ENCODE measurements at regions not wholly inside any gene's neighbourhood (a gene's known extent, or its start where the extent isn't known, plus 50 kb on each side); places are given as distances from the start of the nearest gene placed in this dataset.
"Not testable (repeated sequence)": the region's sequence is repeated elsewhere in the genome, so short reads cannot be mapped to it uniquely, and the experiment has no call there.

DNA sequence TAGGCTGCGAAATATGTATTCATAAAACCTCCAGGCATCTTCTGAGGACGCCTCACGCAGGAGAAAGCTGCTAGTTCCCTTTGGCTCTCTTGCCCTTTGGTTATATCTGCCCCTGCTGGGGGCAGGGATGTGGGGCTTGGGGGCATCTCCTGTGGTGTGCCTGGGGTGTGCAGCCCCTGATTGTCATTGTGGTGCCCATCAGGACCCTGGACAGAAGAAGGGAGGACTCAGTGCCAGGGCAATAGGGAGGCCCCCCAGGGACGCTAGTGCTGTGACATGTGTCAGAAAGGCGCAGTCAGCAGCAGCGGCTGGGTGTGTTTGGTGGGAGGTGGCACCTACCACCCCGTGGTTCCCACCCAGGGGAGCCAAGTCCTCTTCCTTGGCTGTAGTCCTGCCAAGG lies 102.5 kb upstream of the PZP start:
- DNase-seq (ENCODE audit: low read depth in 2 of 2) = not testable (repeated sequence)

DNA sequence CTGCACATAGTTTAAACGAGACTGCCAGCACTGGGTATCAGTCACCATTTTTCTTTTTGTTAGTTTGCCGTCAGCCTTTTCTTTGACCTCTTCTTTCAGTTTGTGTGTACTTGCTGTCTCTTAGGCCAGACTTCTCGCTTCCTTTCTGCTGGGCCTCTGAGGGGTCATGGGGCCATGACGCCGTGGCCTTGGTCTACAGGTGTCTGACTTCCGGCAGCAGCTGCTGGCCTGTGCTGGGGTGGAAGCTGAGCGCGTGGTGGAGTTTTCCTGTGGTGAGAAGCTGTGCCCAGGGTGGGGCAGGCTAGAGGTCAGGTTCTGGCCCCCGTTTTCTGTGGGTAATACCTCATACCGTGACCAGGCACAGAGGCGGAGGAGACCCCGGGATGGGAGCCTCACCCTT lies 101.6 kb upstream of the PZP start:
- not testable (repeated sequence) for DNase-seq (ENCODE audit: low read depth in 2 of 2)

DNA sequence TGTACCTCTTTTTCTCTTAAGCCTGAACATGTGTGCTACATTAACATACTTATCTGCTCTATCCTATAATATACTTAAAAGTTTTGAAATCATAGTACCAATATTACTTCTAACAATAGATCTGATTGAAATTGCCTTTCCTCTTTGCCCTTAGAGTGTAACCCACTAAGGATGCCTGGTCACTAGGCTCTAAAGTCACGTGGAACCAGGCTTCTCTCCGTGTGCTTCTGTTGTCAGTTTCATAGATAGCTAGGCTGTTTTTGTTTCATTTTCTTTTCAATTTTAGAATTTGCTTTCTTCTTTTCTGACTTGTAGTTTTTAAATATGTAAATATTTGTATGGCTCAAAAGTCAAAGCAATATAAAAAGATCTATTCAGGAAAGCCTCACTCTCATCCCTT lies 100.5 kb upstream of the PZP start:
- not testable (repeated sequence) for DNase-seq (ENCODE audit: low read depth in 2 of 2)

DNA sequence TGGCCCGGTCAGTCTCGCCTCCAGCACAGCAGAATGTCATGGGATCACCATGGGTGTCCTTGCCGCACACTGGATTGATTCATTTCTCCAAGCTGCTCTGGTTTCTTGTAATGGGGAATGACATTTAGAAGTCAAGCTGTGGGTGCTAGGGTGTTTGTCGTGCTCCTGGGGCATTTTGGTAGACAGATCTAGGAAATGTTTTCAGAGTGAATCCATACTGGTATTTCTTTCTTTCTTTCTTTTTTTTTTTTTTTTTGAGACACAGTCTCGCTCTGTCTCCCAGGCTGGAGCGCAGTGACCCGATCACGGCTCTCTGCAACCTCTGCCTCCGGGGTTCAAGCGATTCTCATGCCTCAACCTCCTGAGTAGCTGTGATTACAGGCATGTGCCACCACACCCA lies 100.0 kb upstream of the PZP start:
- DNase-seq (ENCODE audit: low read depth in 2 of 2) = not testable (repeated sequence)

DNA sequence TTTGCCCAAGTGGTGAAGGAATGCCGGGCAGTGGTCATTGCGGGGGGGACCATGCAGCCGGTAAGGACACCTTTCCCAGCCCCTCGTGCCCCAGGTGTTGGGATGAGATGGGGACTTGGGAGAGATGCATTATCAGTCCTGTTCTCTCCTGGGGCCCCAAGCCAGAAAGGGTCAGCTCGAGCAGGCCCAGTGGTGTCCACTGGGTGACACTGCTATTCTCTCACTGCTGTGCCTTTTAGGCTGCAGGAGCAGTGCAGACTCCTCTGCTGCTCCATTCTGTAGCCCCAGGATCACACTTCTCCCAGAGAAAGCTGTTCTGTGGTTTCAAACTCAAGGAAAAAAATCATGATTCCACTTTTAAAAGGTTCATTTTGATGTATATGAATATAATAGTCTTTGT lies 99.1 kb upstream of the PZP start:
- not testable (repeated sequence) for DNase-seq (ENCODE audit: low read depth in 2 of 2)

DNA sequence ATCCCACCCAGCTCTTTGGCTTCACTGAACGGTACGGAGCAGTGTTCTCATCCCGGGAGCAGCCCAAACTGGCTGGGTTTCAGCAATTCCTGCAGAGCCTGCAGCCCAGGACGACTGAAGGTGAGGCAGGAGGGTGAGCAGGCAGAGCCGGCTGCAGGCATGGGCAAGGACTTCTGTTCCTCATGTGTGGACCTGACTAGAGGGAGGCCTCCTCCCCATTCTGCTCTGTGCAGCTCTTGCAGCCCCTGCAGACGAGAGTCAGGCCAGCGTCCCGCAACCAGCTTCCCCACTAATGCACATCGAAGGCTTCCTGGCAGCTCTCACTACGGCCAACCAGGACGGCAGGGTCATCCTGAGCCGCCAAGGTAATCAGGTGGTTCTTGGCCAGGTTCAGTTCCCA lies 97.8 kb upstream of the PZP start:
- not testable (repeated sequence) for DNase-seq (ENCODE audit: low read depth in 2 of 2)

DNA sequence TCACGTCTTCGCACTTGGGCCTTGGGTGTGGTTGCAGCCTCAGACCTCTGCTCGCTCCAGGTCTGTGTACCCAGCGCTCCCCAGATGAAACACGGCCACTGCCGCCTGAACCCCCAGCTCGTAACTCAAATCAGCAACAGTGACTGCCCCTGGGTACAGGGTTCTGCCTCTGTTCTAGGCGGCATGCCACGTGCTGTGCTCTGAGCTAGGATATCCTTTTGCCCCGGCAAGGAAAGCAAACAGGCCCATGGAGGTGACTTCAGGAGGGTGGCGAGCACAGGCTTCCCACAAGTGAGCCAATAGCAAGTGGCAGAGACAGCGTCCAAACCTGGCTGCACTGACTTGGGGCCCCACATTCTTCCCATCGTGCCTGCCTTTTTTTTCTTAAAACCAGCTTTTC lies 96.3 kb upstream of the PZP start:
- DNase-seq (ENCODE audit: low read depth in 2 of 2) = not testable (repeated sequence)

DNA sequence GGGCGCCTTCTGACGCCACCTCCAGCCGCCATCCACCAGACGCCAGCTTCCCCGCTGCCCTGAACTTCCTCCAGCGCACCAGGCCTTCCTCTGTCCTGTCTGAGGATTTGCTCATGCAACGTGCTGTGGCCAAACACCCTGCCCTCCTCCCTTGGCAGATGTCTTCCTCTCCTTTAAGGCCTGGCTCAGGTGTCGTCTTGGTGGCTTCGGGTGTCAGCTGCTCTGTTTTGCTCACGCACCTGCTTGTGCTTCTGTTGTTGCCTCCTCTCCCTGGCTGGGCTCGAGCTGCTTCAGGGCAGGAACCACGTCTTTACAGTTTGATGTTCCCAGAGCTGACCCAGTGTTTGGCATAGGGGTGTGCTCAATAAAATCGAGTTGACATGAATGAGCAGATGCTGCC lies 87.7 kb upstream of the PZP start:
- DNase-seq (ENCODE audit: low read depth in 2 of 2) = not testable (repeated sequence)

DNA sequence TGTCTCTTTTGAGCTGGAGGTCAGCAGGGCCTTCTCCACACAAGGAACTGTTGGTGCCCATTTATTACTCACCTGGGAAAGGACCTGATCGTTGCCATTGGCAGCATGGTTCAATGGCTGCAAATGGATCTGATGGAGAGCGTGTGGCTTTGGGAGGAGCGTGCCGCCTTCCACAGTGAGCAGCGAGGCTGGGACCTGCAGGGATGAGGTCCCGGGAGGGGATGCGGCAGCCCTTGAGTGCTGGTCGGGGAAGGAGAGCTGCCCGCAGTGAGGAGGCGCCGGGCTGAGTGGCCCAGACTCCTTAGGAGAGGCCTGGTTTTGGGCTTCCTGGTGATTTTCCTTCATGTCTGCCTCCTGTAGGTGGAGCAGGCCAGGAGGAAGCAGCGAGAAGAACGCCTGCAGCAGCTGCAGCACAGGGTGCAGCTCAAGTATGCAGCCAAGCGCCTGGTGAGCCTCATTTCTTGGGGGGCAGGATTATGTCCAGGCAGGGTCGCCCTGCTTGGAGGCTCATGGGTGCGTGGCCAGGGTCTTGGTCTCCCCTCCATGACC lies 86.0 kb upstream of the PZP start:
- DNase-seq (ENCODE audit: low read depth in 2 of 2) = not testable (repeated sequence)

DNA sequence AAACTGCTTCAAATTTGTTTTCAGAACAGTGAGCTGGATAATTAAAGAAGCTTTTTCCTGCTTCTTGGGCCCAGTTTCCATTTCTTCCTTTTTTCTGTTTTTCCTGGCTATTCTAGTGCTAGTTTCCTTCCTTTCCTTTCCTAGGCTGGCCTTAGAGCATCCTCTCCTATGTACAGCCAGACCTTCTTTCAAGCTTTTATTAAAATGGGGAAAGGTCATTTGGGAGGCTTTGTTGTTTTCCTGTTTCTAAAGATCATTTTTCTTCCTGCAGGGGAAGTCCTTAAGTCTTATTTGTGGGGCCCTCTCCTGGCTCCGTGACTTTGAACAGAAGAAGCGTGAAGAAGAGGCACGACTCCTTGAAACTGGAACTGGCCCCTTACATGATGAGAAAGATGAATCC lies 85.2 kb upstream of the PZP start:
- not testable (repeated sequence) for DNase-seq (ENCODE audit: low read depth in 2 of 2)

DNA sequence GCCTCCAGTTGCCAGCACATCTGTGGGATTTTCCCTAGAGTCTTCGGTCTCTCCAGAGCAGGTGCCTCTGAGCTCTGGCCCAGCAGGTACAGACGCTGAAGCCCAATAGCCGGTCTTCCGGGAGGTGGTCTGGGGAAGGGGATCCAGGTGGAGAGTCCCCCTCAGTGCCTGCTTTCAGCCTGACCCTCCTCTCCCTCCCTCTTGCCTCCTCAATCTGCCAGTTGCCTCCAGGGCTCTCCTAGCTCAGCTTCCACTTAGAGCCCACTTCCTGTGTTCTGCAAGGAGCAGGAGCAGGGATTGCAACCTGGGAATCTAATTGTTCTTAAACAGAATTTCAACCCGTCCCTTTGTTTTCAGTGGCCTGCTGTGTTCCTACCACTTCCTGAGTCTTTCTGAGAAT lies 81.8 kb upstream of the PZP start:
- not testable (repeated sequence) for DNase-seq (ENCODE audit: low read depth in 2 of 2)

DNA sequence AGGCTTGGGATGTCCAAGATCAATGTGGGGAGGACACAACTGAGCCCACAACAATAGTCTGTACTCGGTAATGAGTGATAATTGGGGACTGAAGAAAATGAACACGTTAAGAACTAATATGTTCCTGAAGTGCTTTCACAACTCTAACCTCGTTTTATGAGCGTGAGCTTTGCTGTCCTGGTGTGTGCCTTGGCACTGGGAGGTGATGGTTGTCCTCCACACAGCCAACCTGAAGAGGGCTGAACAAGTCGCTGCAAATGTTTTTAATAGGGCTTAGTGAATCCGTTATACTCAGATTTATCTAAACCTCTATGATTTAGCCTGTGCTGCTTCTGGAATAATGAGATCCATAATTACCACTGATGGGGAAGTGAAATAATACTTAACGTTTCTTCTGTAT lies 76.5 kb upstream of the PZP start:
- not testable (repeated sequence) for DNase-seq (ENCODE audit: low read depth in 2 of 2)

DNA sequence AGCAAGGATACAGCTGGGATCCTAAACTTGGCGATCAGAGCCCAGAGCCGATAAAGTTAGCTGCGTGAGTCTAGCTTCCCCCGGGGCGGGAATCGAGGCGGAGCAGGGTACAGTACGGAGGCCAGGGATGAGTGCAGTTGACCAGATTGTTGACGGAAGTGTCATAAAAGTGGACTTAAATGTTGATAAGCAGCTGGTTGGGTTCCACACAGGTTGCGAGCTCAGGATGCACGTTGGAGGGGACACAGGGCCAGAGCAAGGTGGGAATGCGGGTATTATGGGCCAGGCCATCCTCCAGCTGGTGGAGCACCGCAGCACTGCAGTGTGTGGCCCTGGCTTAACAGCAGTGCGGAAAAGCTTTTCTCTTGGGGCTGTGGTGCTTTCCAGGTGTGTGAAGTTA lies 76.0 kb upstream of the PZP start:
- not testable (repeated sequence) for DNase-seq (ENCODE audit: low read depth in 2 of 2)

DNA sequence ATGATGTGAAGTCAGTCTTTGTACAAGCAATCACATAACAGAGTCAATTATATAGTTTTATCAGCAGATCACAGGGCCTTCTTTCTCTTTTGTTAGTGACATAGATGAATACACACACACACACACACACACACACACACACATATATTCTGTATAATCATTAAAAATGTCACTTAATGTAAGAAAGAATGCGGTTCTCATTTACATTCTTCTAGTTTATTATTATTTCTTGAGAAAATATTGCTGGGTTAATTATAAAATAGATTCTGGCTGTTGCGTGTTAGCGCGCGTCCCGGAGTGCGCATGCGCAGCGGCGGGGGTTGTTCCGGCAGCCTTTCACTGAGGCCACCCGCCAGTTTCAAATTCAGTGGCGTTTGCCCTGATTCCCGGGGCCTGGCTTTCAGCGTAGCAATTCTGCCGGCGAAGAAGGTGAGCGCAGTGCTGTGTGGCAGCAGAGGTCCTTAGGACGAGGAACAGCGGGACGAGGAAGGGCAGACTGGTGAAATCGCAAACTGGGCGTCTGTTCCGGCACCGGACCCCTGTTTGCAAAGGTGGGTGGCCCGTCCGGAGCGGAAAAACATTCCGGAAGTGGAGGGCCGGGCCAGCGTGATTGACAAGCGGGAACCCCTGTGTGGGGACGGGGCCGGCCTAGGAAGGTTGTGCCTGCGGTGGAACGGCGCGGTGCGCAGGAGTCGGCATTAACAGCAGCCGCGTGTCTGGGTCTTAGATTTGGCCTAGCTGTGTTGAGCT lies 75.3 kb upstream of the PZP start:
- peak; percentile 57 to 65 for DNase-seq (ENCODE audit: low read depth in 2 of 2)

DNA sequence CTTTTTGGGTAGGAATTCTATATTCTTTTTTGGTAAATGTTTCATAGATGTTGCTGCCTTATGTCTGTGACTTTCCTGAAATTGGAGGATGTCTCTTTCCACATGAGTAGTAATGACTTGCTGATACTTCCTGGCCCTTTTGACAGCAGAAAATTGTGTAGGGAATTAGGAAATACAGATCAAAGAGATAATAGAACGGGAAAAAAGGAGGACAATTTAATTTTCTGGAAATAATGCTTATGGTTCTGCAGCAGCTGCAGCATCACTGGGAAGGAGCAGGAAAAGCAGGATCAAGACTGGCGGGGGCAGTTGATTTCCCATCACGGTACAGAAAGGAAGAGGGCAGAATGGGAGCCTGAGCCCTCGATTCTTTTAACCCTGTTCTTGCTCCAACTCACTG lies 68.8 kb upstream of the PZP start:
- no peak for DNase-seq (ENCODE audit: low read depth in 2 of 2)

DNA sequence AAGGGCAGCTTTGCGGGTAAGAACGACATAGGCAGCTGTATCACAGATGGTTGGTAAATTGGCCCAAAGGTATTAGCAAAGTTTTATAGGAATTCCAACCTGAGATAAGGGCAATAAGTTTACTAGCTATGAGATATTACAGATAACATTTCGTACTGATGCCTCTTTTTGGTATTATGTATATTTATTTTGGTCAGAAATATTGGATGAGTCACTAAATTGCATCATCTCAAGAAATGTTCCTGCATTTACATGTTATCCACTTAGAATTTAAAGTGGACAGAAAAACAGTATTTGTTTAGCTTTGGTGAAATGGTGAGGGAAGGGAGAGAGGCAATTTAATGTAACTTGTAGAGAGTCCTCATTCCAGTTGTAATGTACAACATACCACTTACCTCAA lies 65.1 kb upstream of the PZP start:
- no peak for DNase-seq (ENCODE audit: low read depth in 2 of 2)

DNA sequence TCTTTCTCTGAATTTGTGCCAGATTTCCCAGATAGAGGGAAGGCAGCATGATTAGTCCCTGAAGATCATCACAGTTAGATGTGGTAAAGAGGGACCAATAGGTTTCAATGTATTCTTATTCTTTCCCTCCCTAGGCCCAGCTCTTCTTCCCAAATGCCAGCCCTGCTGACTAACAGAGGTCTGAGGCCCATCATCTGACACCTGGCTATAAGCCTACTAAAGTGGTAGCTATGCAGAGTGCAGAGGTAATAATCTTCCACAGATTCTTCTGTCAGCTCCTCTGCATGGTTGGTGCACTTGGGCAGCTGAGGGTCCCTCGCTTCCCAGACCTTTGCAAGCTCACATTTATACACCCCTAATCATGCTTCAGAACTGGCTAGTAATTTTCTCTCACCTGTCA lies 63.7 kb upstream of the PZP start:
- no peak for DNase-seq (ENCODE audit: low read depth in 2 of 2)

DNA sequence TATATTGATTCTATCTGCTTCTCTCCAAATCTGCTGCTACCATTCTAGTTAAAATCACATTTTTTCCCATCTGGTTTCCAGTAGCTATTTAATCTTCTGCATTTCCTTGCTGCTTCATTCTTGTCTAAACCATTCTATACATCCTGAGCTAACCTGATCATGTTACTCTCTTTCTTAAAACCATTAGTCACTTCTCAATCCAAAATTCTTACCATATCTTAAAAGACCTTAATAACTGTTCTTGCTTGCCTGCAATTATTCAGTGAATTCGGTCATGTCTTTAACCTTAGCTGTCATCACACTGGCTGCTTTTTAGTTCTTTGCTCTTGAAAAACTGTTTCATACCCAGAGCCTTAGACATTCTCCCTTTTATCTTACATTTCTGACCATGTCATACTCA lies 56.4 kb upstream of the PZP start:
- no peak for DNase-seq (ENCODE audit: low read depth in 2 of 2)

DNA sequence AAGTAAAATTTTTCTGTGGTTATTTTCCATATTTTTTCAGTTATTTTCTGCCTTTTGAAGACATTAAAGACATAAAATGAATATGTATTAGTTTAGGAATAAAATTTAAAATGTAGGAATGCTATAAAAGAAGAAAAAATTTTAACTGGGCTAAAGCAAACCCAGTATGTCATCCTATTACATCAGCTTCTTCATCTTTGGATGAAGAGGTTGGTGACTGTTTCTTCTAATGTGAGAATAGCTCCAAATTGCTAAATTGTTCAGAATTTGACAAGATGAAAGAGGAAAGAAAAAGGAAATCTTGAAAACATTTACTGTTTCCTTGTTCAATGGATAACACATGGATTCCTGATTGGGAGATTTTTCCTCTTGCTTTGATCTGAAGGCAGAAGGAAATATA lies 52.7 kb upstream of the PZP start:
- no peak for DNase-seq (ENCODE audit: low read depth in 2 of 2)

DNA sequence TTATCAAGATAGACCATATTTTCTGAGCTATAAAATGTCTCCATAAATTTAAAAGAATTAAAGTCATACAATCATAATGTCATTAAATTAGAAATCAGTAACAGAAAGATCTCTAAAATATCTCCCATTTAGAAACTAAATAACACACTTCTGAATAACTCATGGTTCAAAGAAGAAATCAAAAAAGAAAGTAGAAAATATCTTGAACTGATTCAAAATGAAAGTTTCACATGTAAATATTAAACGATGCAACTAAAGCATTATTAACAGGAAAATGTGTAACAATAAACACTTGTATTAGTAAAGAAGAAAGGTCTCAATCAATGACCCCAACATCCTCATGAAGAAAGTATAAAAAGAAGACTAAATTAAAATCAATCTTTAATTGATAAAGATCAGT lies 50.5 kb upstream of the PZP start:
- DNase-seq (ENCODE audit: low read depth in 2 of 2) = no peak
